K562 (cell line): ENCODE measurements at regions not wholly inside any gene's neighbourhood (a gene's known extent, or its start where the extent isn't known, plus 50 kb on each side); places are given as distances from the start of the nearest gene placed in this dataset.

Source experiments
- ATAC-seq: fragments of 200-7000 bp; cut with Tn5 transposase; 3 replicates; pipeline ENCODE4 v1.9.1; 2020; ENCODE audit warnings: moderate library complexity
- BruUV-seq: library from RNA; stranded (reverse); fragments of 400-500 nt; replicated peaks from 2 replicates; lab custom pipeline; 2021; lab: Mats Ljungman, UMichigan
- CTCF ChIA-PET: fragments of 300-600 bp; formaldehyde crosslinking; extraction: SDS; loops from one replicate; lab custom pipeline; 2021; ENCODE audit warnings: low intra/inter-chr PET ratio; lab: Yijun Ruan, JAX
- POLR2A ChIA-PET: fragments of 300-600, 350-650 bp; sonication (Branson Sonifier 250); formaldehyde crosslinking; extraction: SDS; loops from one replicate; lab custom pipeline; 2021; ENCODE audit warnings: antibody characterized with exemption, inconsistent platforms; lab: Yijun Ruan, JAX
- DNase-seq, 4 experiments: peaks; one replicate each; pipeline versions ENCODE4 v3.0.0 to v3.0.0-alpha.2; 2011 to 2018; ENCODE audit warnings: low spot score in 3 of 4, mixed read lengths in 3 of 4; ENCODE audit errors: extremely low read depth in 1 of 4
- FAIRE-seq: peaks from 2 replicates; lab custom pipeline; 2011; peaks lifted over from hg19 to GRCh38; lab: Jason Lieb, UNC
- H2AFZ ChIP-seq: 2 replicates; pipeline ENCODE4 v1.6.0; 2011; ENCODE audit warnings: low read depth, low read length, control low read depth, inconsistent platforms
- H3K27ac ChIP-seq: fragments of 200-600 bp; 3 replicates; pipeline ENCODE4 v1.8.0; 2011; ENCODE audit warnings: low read depth, mild to moderate bottlenecking, control low read depth, inconsistent platforms, low read length, moderate library complexity, mixed read lengths; ENCODE audit errors: extremely low read depth
- H3K27me3 ChIP-seq, 2 experiments: fragments of 300-600 bp in 1 of 2; 2 replicates in 1 of 2; 3 replicates in 1 of 2; pipeline versions ENCODE4 v1.6.0 to v1.8.0; 2011; ENCODE audit warnings: inconsistent platforms in 2 of 2, low read length in 2 of 2, mild to moderate bottlenecking in 1 of 2, mixed read lengths in 1 of 2, moderate library complexity in 1 of 2; ENCODE audit not compliant: control insufficient read depth in 2 of 2, insufficient read depth in 2 of 2
- H3K36me3 ChIP-seq: fragments of 300-600 bp; 3 replicates; pipeline ENCODE4 v1.8.0; 2011; ENCODE audit warnings: mild to moderate bottlenecking, low read length, inconsistent platforms; ENCODE audit not compliant: control insufficient read depth, insufficient read depth
- H3K4me1 ChIP-seq, 2 experiments: fragments of 200-600 bp in 1 of 2; replicated peaks in 1 of 2; 2 replicates in 1 of 2; 3 replicates in 1 of 2; pipeline versions ENCODE4 v1.5.1 to v1.8.0; 2011; ENCODE audit warnings: inconsistent platforms in 2 of 2, low read length in 2 of 2, mild to moderate bottlenecking in 1 of 2, mixed read lengths in 1 of 2, moderate library complexity in 1 of 2; ENCODE audit not compliant: control insufficient read depth in 2 of 2, insufficient read depth in 2 of 2
- H3K4me2 ChIP-seq: 2 replicates; pipeline ENCODE4 v1.6.1; 2011; ENCODE audit warnings: low read length, control low read depth, inconsistent platforms, mixed read lengths; ENCODE audit not compliant: insufficient read depth
- H3K4me3 ChIP-seq: fragments of 200-600 bp; sonication (generic), shearing (Covaris generic); 2 replicates; pipeline ENCODE4 v1.5.1; 2016; ENCODE audit warnings: control low read depth, inconsistent platforms
- H3K79me2 ChIP-seq: fragments of 200-600 bp; 3 replicates; pipeline ENCODE4 v1.8.0; 2011; ENCODE audit warnings: low read length, inconsistent platforms; ENCODE audit not compliant: control insufficient read depth, insufficient read depth
- H3K9ac ChIP-seq, 2 experiments: 2 replicates each; pipeline versions ENCODE4 v1.6.0 to v1.6.1; 2011; ENCODE audit warnings: low read depth in 2 of 2, low read length in 2 of 2, control low read depth in 1 of 2, inconsistent platforms in 1 of 2, mild to moderate bottlenecking in 1 of 2, mixed read lengths in 1 of 2; ENCODE audit not compliant: insufficient read depth in 1 of 2
- H3K9me1 ChIP-seq: one replicate; pipeline ENCODE4 v1.6.0; 2011; ENCODE audit warnings: inconsistent platforms, mild to moderate bottlenecking, low read length, moderate library complexity; ENCODE audit not compliant: control insufficient read depth, insufficient read depth
- H3K9me3 ChIP-seq: replicated peaks from 2 replicates; pipeline ENCODE4 v1.5.1; 2011; ENCODE audit warnings: low read depth, low read length, inconsistent platforms; ENCODE audit not compliant: control insufficient read depth, insufficient read depth
- H4K20me1 ChIP-seq: replicated peaks from 2 replicates; pipeline ENCODE4 v1.6.1; 2011; ENCODE audit warnings: low read length, inconsistent platforms, mixed read lengths; ENCODE audit not compliant: control insufficient read depth, insufficient read depth
- CREB1 ChIP-seq, 2 experiments: sonication (generic) in 1 of 2; formaldehyde crosslinking in 1 of 2; IDR thresholded peaks; 2 replicates each; pipeline versions ENCODE4 v1.6.1 to v1.8.0; 2012 to 2022; ENCODE audit warnings: inconsistent platforms in 1 of 2, mild to moderate bottlenecking in 1 of 2, missing genetic modification reagents in 1 of 2, moderate library complexity in 1 of 2
- DACH1 ChIP-seq: fragments of 450-650 bp; IDR thresholded peaks from 2 replicates; pipeline ENCODE4 v1.6.1; 2018; ENCODE audit not compliant: partially characterized antibody
- ELK1 ChIP-seq: sonication (generic); formaldehyde crosslinking; IDR thresholded peaks from 2 replicates; pipeline ENCODE4 v1.8.1; 2022; ENCODE audit warnings: missing genetic modification reagents
- KDM4B ChIP-seq, 2 experiments: fragments of 450-650 bp in 1 of 2; sonication (generic) in 1 of 2; IDR thresholded peaks; 2 replicates each; pipeline ENCODE4 v1.6.1; 2016 to 2017; ENCODE audit warnings: borderline replicate concordance in 2 of 2, antibody characterized with exemption in 1 of 2, low read depth in 1 of 2, mild to moderate bottlenecking in 1 of 2
- NCOA1 ChIP-seq: fragments of 450-650 bp; IDR thresholded peaks from 2 replicates; pipeline ENCODE4 v1.6.1; 2016; ENCODE audit warnings: low read depth
- TFAM ChIP-seq: fragments of 250-450 bp; sonication (Bioruptor Pico); conservative IDR thresholded peaks from 2 replicates; pipeline ENCODE4 v1.5.0; 2021; ENCODE audit warnings: mild to moderate bottlenecking, moderate library complexity
- ZC3H4 ChIP-seq: sonication (generic); formaldehyde crosslinking; IDR thresholded peaks from 2 replicates; pipeline ENCODE4 v1.9.0; 2021; ENCODE audit warnings: missing genetic modification reagents, borderline replicate concordance
- ZNF274 ChIP-seq: IDR thresholded peaks from 2 replicates; pipeline ENCODE4 v1.6.1; 2011; ENCODE audit warnings: low read depth, mild to moderate bottlenecking, low read length, moderate library complexity, borderline replicate concordance
- whole genome bisulfite sequencing: fragments of 100-300 bp; shearing (Covaris generic); methylation state at CpG from one replicate; pipeline ENCODE4 v1.1.6; 2016; ENCODE audit warnings: low coverage, mixed read lengths; ENCODE audit not compliant: insufficient coverage; ENCODE audit errors: missing lambda C conversion rate; 5-methylcytosine and 5-hydroxymethylcytosine counted together
- in situ Hi-C: fragments of 300-500 bp; cut with MboI; formaldehyde crosslinking; loops from 4 replicates; pipeline ENCODE4 v1.15.0; 2018; ENCODE audit warnings: inconsistent platforms, mixed read lengths
- intact Hi-C: fragments of 100-400 bp; cut with micrococcal nuclease; formaldehyde crosslinking; loops from 2 replicates; pipeline ENCODE4 v1.14.2; 2022
- TF ChIP-seq, protein P1 (sequence below): fragments of 200-800 bp; sonication (Bioruptor generic); IDR thresholded peaks from 2 replicates; pipeline ENCODE4 v1.6.1; 2016; ENCODE audit warnings: missing genetic modification characterization, missing compliant biosample characterization
- TF ChIP-seq, protein P2 (sequence below): fragments of 450-650 bp; IDR thresholded peaks from 2 replicates; pipeline ENCODE4 v1.6.1; 2016
- TF ChIP-seq, protein P3 (sequence below): fragments of 150-350 bp; IDR thresholded peaks from 2 replicates; pipeline ENCODE4 v1.6.1; 2014; ENCODE audit warnings: low read depth, mild to moderate bottlenecking, low read length, borderline replicate concordance

DNA sequence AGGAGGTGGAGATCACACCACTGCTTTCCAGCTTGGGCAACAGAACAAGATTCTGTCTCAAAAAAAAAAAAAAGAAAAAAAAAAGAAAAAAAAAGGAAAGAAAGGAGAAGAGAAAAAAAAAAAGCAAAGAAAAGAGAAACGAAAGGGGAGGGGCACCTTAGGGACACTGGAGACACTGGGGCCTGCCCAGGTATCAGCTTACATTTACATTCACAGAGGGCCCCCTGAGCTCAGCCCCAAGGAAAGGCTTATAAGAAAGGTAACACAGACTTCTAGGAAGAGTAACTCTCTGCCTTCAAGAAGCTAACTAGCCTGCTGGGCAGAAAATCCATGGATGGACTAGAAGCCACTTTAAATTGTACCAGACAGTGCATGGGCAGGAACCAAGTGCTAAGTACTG, 108.8 kb downstream of the NPY start:
- H3K36me3 ChIP-seq = no peaks in the 10 kb centered on the region
- DNase-seq (no peak), FAIRE-seq (no peak), ATAC-seq (no peak)
- H3K27me3 ChIP-seq = peaks cover 0 to 8% of the 10 kb centered on the region in 2 experiments; a peak in 1 of 5 replicates
- in situ Hi-C loops = no loop called here
- no peak overlapping the region for H2AFZ ChIP-seq
- H4K20me1 ChIP-seq = no peaks in the 10 kb centered on the region; the same call in 1 of the 2 replicates
- no peak overlapping the region for H3K4me3 ChIP-seq
- H3K4me1 ChIP-seq = no peaks in the 10 kb centered on the region
- no TSS peak for BruUV-seq
- H3K27ac ChIP-seq = no peak overlapping the region
- ChIA-PET CTCF (interaction anchor here (0.5 kb wide), 1 partner anchor 677 kb away, joined by 3 read pairs; no protein-coding TSS in a partner anchor), POLR2A (no interaction called here)
- H3K9me3 ChIP-seq = no peaks in the 10 kb centered on the region
- intact Hi-C loops = no loop called here
- WGBS = no CpG with 5 or more reads among the region's 1 CpG
- no peak overlapping the region for H3K9ac ChIP-seq
- no peak overlapping the region for H3K4me2 ChIP-seq
- H3K9me1 ChIP-seq = no peaks in the 10 kb centered on the region
- H3K79me2 ChIP-seq = no peaks in the 10 kb centered on the region
- TF ChIP-seq NCOA1 (no peak), ZNF274 (no peak), ELK1 (no peak), CREB1 (IDR thresholded peaks at IDR 0.05) (no peak), CREB1 (CRISPR knock-in tag; IDR thresholded peaks at IDR 0.05) (no peak), ZC3H4 (CRISPR knock-in tag) (no peak), DACH1 (no peak), TFAM (CRISPR knock-in tag) (no peak), KDM4B (IDR thresholded peaks at IDR 0.05; ENCODE audit: borderline replicate concordance in 2 of 2, low read depth in 1 of 2) (no peak)
- TF ChIP-seq, protein P1, sequence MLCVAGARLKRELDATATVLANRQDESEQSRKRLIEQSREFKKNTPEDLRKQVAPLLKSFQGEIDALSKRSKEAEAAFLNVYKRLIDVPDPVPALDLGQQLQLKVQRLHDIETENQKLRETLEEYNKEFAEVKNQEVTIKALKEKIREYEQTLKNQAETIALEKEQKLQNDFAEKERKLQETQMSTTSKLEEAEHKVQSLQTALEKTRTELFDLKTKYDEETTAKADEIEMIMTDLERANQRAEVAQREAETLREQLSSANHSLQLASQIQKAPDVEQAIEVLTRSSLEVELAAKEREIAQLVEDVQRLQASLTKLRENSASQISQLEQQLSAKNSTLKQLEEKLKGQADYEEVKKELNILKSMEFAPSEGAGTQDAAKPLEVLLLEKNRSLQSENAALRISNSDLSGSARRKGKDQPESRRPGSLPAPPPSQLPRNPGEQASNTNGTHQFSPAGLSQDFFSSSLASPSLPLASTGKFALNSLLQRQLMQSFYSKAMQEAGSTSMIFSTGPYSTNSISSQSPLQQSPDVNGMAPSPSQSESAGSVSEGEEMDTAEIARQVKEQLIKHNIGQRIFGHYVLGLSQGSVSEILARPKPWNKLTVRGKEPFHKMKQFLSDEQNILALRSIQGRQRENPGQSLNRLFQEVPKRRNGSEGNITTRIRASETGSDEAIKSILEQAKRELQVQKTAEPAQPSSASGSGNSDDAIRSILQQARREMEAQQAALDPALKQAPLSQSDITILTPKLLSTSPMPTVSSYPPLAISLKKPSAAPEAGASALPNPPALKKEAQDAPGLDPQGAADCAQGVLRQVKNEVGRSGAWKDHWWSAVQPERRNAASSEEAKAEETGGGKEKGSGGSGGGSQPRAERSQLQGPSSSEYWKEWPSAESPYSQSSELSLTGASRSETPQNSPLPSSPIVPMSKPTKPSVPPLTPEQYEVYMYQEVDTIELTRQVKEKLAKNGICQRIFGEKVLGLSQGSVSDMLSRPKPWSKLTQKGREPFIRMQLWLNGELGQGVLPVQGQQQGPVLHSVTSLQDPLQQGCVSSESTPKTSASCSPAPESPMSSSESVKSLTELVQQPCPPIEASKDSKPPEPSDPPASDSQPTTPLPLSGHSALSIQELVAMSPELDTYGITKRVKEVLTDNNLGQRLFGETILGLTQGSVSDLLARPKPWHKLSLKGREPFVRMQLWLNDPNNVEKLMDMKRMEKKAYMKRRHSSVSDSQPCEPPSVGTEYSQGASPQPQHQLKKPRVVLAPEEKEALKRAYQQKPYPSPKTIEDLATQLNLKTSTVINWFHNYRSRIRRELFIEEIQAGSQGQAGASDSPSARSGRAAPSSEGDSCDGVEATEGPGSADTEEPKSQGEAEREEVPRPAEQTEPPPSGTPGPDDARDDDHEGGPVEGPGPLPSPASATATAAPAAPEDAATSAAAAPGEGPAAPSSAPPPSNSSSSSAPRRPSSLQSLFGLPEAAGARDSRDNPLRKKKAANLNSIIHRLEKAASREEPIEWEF (CRISPR knock-in tag) = no peak
- TF ChIP-seq, protein P2, sequence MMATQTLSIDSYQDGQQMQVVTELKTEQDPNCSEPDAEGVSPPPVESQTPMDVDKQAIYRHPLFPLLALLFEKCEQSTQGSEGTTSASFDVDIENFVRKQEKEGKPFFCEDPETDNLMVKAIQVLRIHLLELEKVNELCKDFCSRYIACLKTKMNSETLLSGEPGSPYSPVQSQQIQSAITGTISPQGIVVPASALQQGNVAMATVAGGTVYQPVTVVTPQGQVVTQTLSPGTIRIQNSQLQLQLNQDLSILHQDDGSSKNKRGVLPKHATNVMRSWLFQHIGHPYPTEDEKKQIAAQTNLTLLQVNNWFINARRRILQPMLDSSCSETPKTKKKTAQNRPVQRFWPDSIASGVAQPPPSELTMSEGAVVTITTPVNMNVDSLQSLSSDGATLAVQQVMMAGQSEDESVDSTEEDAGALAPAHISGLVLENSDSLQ = no peak
- TF ChIP-seq, protein P3, sequence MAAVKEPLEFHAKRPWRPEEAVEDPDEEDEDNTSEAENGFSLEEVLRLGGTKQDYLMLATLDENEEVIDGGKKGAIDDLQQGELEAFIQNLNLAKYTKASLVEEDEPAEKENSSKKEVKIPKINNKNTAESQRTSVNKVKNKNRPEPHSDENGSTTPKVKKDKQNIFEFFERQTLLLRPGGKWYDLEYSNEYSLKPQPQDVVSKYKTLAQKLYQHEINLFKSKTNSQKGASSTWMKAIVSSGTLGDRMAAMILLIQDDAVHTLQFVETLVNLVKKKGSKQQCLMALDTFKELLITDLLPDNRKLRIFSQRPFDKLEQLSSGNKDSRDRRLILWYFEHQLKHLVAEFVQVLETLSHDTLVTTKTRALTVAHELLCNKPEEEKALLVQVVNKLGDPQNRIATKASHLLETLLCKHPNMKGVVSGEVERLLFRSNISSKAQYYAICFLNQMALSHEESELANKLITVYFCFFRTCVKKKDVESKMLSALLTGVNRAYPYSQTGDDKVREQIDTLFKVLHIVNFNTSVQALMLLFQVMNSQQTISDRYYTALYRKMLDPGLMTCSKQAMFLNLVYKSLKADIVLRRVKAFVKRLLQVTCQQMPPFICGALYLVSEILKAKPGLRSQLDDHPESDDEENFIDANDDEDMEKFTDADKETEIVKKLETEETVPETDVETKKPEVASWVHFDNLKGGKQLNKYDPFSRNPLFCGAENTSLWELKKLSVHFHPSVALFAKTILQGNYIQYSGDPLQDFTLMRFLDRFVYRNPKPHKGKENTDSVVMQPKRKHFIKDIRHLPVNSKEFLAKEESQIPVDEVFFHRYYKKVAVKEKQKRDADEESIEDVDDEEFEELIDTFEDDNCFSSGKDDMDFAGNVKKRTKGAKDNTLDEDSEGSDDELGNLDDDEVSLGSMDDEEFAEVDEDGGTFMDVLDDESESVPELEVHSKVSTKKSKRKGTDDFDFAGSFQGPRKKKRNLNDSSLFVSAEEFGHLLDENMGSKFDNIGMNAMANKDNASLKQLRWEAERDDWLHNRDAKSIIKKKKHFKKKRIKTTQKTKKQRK = no peak
